ENCODE measurements at regions not wholly inside any gene's neighbourhood (a gene's known extent, or its start where the extent isn't known, plus 50 kb on each side); places are given as distances from the start of the nearest gene placed in this dataset.

- TF ChIP-seq POLR2A (IDR thresholded peaks at IDR 0.05; ENCODE audit: low read length) (no peak), GATA1 (IDR thresholded peaks at IDR 0.05; ENCODE audit: low read depth, low read length) (no peak)
These were observed 215.5 kb downstream of the LNPK start for GRCh38 chr2:175786471-175787124.
